AG09309 (cell line): ENCODE measurements at regions not wholly inside any gene's neighbourhood (a gene's known extent, or its start where the extent isn't known, plus 50 kb on each side); places are given as distances from the start of the nearest gene placed in this dataset.

Experiments used
- DNase-seq: peaks from one replicate; pipeline ENCODE4 v3.0.0-alpha.2; 2010; ENCODE audit warnings: low read depth
- H3K4me3 ChIP-seq: 2 replicates; pipeline ENCODE4 v1.5.1; 2011; ENCODE audit warnings: mild to moderate bottlenecking, low read depth, low read length, moderate library complexity; ENCODE audit not compliant: control insufficient read depth
- CTCF ChIP-seq: IDR thresholded peaks from 2 replicates; pipeline ENCODE4 v1.5.1; 2011; ENCODE audit warnings: mild to moderate bottlenecking, low read depth, low read length, inconsistent platforms; ENCODE audit not compliant: insufficient read depth, control insufficient read depth; ENCODE audit errors: missing control alignments

DNA sequence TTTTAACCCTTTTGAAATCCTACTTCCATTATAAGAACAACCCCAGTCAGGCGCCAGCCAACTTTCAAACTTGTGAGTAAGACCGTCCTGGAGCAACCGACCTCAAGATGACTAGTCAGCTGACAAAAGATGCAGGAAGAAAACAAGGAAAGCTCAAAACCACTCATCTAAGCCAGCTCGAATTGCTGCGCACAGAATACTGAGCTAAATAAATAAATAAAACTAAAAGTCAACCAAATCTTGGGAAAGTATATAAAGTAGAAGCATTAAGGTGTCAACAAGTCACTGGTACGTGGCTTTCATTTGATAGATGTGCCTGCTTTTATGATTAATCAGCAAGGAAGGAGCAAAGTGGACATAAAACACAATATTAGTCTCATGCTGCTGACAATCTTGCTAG, 1269.8 kb downstream of the XPNPEP1 start:
- no peak overlapping the region for H3K4me3 ChIP-seq
- TF ChIP-seq CTCF, result no peak
- DNase-seq, result no peak

GRCh38 chr10:108639010-108639409, 1284.3 kb downstream of the XPNPEP1 start:
- TF ChIP-seq CTCF, result no peak
- H3K4me3 ChIP-seq, result no peak overlapping the region
- DNase-seq, result no peak

DNA sequence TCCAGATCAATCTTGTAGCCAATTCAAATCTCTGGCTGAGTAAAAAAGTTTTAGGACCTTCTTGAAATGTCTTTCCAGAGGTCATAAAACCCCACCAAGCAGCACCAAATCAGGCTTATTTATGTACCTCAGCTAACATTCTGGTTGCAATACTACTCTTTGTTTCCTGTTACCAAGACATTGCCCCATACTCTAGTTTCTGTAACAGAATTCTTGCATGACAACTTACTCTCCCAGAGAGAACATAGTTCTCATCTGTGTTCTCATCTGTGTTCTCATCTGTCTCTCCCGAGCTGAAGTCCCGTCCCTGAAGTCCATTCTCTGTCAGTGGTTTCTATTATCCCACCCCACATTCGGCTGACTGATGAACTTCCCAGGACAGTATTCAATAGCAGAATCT, 1285.1 kb downstream of the XPNPEP1 start:
- H3K4me3 ChIP-seq, result no peak overlapping the region
- DNase-seq, result no peak
- no peak for TF ChIP-seq CTCF

- no peak overlapping the region for H3K4me3 ChIP-seq
- DNase-seq, result no peak
- TF ChIP-seq CTCF, result no peak
These were observed 1290.3 kb downstream of the XPNPEP1 start for GRCh38 chr10:108633046-108633445.

DNA sequence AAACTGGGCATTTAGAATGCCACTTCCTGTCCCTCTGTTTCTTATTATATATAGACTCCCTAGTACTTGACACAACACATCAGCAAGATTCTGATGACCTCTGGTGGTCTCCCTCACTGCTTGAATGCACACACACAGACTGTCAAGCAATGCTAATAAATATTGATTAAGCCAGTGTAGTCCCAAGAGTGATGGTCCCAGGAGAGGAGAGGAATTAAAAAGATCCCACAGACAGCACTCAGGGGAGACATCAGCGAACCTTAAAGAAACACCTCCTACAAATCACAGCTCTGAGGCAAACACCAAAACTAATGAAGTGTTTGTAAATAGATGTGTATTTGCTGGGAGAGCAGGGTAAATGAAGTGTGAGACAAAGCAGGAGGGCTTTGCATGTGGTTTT, 1291.2 kb downstream of the XPNPEP1 start:
- H3K4me3 ChIP-seq, result no peak overlapping the region
- TF ChIP-seq CTCF, result no peak
- DNase-seq, result no peak

- TF ChIP-seq CTCF, result no peak
- no peak overlapping the region for H3K4me3 ChIP-seq
- no peak for DNase-seq
These were observed 1292.0 kb downstream of the XPNPEP1 start for GRCh38 chr10:108631332-108631731.

DNA sequence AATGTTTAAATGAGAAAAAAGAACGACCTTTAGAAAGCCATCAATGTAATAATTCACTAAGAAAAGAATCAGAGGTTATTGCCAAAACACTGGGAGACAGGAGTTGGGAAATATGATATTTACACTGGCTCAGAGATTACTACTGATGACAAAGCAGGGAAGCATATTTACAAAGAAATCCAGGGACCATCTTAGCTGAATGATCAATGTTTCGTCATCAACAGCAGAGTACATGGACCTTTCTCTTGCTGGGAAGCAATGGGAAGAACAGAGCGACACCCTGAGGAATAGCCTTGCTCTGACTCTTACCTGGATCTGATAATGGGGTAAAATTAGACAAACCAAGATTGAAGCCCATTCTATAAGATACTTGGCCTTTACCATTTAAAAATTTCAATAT, 1293.5 kb downstream of the XPNPEP1 start:
- DNase-seq, result no peak
- no peak overlapping the region for H3K4me3 ChIP-seq
- no peak for TF ChIP-seq CTCF
